ENCODE measurements at regions not wholly inside any gene's neighbourhood (a gene's known extent, or its start where the extent isn't known, plus 50 kb on each side); places are given as distances from the start of the nearest gene placed in this dataset.

DNA sequence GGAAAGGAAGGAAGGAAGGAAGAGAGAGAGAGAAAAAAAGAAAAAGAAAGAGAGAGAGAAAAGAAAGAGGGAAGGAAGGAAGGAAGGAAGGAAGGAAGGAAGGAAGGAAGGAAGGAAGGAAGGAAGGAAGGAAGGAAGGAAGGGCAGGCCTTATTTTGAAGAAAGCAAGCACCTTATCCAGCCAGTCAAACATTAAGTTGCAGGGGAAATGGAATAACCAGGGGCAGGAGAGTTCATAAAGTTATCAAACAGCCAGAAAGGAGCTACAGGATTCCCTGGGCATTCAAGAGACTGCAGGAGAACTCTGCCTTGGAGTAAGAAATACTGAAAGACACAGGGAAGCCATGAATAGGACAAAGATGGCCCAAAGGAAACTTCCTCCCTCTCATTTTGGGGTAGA lies 672.0 kb upstream of the INTU start:
- no peaks in the 10 kb centered on the region for H3K27me3 ChIP-seq (ENCODE audit: insufficient read depth, poor library complexity, severe bottlenecking)
- no peak overlapping the region for H3K4me3 ChIP-seq (replicated peaks; ENCODE audit: insufficient read depth, low read length)
- DNase-seq (ENCODE audit: low read depth in 1 of 2, low spot score in 1 of 2) = no peak
- H3K27ac ChIP-seq (replicated peaks) = no peak overlapping the region
- no peak for TF ChIP-seq GABPA (IDR thresholded peaks at IDR 0.05; ENCODE audit: low read depth)
- TF ChIP-seq, protein P1, sequence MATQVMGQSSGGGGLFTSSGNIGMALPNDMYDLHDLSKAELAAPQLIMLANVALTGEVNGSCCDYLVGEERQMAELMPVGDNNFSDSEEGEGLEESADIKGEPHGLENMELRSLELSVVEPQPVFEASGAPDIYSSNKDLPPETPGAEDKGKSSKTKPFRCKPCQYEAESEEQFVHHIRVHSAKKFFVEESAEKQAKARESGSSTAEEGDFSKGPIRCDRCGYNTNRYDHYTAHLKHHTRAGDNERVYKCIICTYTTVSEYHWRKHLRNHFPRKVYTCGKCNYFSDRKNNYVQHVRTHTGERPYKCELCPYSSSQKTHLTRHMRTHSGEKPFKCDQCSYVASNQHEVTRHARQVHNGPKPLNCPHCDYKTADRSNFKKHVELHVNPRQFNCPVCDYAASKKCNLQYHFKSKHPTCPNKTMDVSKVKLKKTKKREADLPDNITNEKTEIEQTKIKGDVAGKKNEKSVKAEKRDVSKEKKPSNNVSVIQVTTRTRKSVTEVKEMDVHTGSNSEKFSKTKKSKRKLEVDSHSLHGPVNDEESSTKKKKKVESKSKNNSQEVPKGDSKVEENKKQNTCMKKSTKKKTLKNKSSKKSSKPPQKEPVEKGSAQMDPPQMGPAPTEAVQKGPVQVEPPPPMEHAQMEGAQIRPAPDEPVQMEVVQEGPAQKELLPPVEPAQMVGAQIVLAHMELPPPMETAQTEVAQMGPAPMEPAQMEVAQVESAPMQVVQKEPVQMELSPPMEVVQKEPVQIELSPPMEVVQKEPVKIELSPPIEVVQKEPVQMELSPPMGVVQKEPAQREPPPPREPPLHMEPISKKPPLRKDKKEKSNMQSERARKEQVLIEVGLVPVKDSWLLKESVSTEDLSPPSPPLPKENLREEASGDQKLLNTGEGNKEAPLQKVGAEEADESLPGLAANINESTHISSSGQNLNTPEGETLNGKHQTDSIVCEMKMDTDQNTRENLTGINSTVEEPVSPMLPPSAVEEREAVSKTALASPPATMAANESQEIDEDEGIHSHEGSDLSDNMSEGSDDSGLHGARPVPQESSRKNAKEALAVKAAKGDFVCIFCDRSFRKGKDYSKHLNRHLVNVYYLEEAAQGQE (IDR thresholded peaks at IDR 0.05; ENCODE audit: insufficient replicate concordance, low read depth) = no peak
- no peak for TF ChIP-seq SPI1 (IDR thresholded peaks at IDR 0.05; ENCODE audit: borderline replicate concordance, low read depth)
- TF ChIP-seq, protein P2, sequence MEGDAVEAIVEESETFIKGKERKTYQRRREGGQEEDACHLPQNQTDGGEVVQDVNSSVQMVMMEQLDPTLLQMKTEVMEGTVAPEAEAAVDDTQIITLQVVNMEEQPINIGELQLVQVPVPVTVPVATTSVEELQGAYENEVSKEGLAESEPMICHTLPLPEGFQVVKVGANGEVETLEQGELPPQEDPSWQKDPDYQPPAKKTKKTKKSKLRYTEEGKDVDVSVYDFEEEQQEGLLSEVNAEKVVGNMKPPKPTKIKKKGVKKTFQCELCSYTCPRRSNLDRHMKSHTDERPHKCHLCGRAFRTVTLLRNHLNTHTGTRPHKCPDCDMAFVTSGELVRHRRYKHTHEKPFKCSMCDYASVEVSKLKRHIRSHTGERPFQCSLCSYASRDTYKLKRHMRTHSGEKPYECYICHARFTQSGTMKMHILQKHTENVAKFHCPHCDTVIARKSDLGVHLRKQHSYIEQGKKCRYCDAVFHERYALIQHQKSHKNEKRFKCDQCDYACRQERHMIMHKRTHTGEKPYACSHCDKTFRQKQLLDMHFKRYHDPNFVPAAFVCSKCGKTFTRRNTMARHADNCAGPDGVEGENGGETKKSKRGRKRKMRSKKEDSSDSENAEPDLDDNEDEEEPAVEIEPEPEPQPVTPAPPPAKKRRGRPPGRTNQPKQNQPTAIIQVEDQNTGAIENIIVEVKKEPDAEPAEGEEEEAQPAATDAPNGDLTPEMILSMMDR (IDR thresholded peaks at IDR 0.05; ENCODE audit: insufficient read depth, low read length) = no peak
- no peak for TF ChIP-seq POLR2AphosphoS5 (IDR thresholded peaks at IDR 0.05; ENCODE audit: low read depth)

DNA sequence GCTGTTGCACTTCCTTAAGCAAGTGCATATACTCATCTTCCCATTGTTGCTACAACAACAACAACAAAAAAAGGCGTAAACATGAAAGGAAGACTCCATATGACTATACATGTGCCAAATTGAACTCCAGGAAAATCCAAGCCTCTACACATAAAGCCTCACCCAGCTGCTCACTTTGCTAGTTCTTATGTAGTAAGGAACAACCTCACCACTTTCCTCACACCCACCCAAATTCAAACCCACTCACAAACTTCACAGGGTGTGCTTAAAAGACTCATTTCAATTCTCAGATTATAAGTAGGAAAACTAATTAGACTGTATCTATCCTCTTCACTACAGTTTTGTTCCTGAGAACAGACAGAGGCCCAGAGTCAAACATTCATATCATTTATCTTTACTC lies 671.1 kb upstream of the INTU start:
- Histone ChIP-seq H3K27ac (replicated peaks) (no peak overlapping the region), H3K27me3 (ENCODE audit: insufficient read depth, poor library complexity, severe bottlenecking) (no peaks in the 10 kb centered on the region), H3K4me3 (replicated peaks; ENCODE audit: insufficient read depth, low read length) (no peak overlapping the region)
- TF ChIP-seq SPI1 (IDR thresholded peaks at IDR 0.05; ENCODE audit: borderline replicate concordance, low read depth) (no peak), POLR2AphosphoS5 (IDR thresholded peaks at IDR 0.05; ENCODE audit: low read depth) (no peak), GABPA (IDR thresholded peaks at IDR 0.05; ENCODE audit: low read depth) (no peak)
- TF ChIP-seq, protein P2 (IDR thresholded peaks at IDR 0.05; ENCODE audit: insufficient read depth, low read length) = no peak
- TF ChIP-seq, protein P1 (IDR thresholded peaks at IDR 0.05; ENCODE audit: insufficient replicate concordance, low read depth) = no peak
- no peak for DNase-seq (ENCODE audit: low read depth in 1 of 2, low spot score in 1 of 2)

DNA sequence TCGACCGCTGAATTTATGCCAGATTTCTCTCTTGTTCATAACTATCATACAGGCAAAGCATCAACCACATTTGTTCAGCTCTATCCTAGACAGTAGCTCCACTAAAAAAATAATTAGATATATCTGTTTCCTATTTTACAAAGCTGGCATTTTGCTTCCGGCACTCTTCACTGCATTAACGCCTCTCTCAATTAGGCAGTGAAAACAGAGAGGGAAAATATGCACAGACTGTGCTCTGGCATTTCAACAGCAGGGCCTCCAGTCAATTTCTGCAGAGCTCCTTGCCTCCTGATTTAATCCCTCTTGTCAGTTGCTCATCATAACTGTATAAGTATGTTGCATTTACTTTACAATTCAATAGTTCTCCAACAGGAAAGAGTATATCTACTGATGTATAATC lies 666.9 kb upstream of the INTU start:
- TF ChIP-seq, protein P2 (IDR thresholded peaks at IDR 0.05; ENCODE audit: insufficient read depth, low read length) = no peak
- TF ChIP-seq GABPA (IDR thresholded peaks at IDR 0.05; ENCODE audit: low read depth) = no peak
- TF ChIP-seq, protein P1 (IDR thresholded peaks at IDR 0.05; ENCODE audit: insufficient replicate concordance, low read depth) = no peak
- no peak for TF ChIP-seq SPI1 (IDR thresholded peaks at IDR 0.05; ENCODE audit: borderline replicate concordance, low read depth)
- no peak for TF ChIP-seq POLR2AphosphoS5 (IDR thresholded peaks at IDR 0.05; ENCODE audit: low read depth)
- H3K27ac ChIP-seq (replicated peaks) = no peak overlapping the region
- H3K27me3 ChIP-seq (ENCODE audit: insufficient read depth, poor library complexity, severe bottlenecking) = no peaks in the 10 kb centered on the region
- no peak for DNase-seq (ENCODE audit: low read depth in 1 of 2, low spot score in 1 of 2)
- H3K4me3 ChIP-seq (replicated peaks; ENCODE audit: insufficient read depth, low read length) = no peak overlapping the region

Data from HL-60 (cell line).